Endodermal cell (in vitro differentiated cells): ENCODE measurements at regions not wholly inside any gene's neighbourhood (a gene's known extent, or its start where the extent isn't known, plus 50 kb on each side); places are given as distances from the start of the nearest gene placed in this dataset.

ENCODE experiments used
- DNase-seq: peaks from one replicate; pipeline ENCODE4 v3.0.0-alpha.2; 2017
- H3K27ac ChIP-seq: 2 replicates; pipeline ENCODE4 v1.5.1; 2013; ENCODE audit warnings: mild to moderate bottlenecking, low read depth, low read length, moderate library complexity
- H3K27me3 ChIP-seq: 2 replicates; pipeline ENCODE4 v1.6.1; 2013; ENCODE audit warnings: mild to moderate bottlenecking, low read length, moderate library complexity; ENCODE audit not compliant: insufficient read depth, control insufficient read depth, poor library complexity, severe bottlenecking
- H3K36me3 ChIP-seq: 2 replicates; pipeline ENCODE4 v1.7.0; 2013; ENCODE audit warnings: mild to moderate bottlenecking, low read length, moderate library complexity; ENCODE audit not compliant: control insufficient read depth, insufficient read depth
- H3K4me1 ChIP-seq: one replicate; pipeline ENCODE4 v1.7.0; 2013; ENCODE audit warnings: low read length; ENCODE audit not compliant: control insufficient read depth, insufficient read depth
- H3K4me3 ChIP-seq: 2 replicates; pipeline ENCODE4 v1.5.1; 2013; ENCODE audit warnings: mild to moderate bottlenecking, low read length, moderate library complexity
- H3K9ac ChIP-seq: 2 replicates; pipeline ENCODE4 v1.6.1; 2013; ENCODE audit warnings: mild to moderate bottlenecking, low read length, moderate library complexity; ENCODE audit not compliant: poor library complexity, severe bottlenecking; ENCODE audit errors: extremely low read depth
- H3K9me3 ChIP-seq: 2 replicates; pipeline ENCODE4 v1.6.1; 2013; ENCODE audit warnings: mild to moderate bottlenecking, low read length, moderate library complexity; ENCODE audit not compliant: control insufficient read depth
- H3K27ac Mint-ChIP-seq: 2 replicates; pipeline ENCODE4 v1.8.0; 2020; ENCODE audit warnings: mixed read lengths
- H3K27me3 Mint-ChIP-seq: 2 replicates; pipeline ENCODE4 v1.8.0; 2021; ENCODE audit warnings: mild to moderate bottlenecking, mixed read lengths; ENCODE audit not compliant: insufficient read depth
- H3K36me3 Mint-ChIP-seq: 2 replicates; pipeline ENCODE4 v1.8.0; 2020; ENCODE audit warnings: low read depth, mixed read lengths
- H3K4me1 Mint-ChIP-seq: 2 replicates; pipeline ENCODE4 v1.8.0; 2020; ENCODE audit warnings: mixed read lengths
- H3K4me3 Mint-ChIP-seq: 2 replicates; pipeline ENCODE4 v1.8.0; 2020; ENCODE audit warnings: mild to moderate bottlenecking, moderate library complexity, mixed read lengths
- H3K9me3 Mint-ChIP-seq: 2 replicates; pipeline ENCODE4 v1.8.0; 2020; ENCODE audit warnings: mild to moderate bottlenecking, mixed read lengths
- CTCF ChIP-seq: fragments of 200-600 bp; sonication (generic); conservative IDR thresholded peaks from 2 replicates; pipeline ENCODE4 v1.5.0; 2021; ENCODE audit warnings: antibody characterized with exemption, mild to moderate bottlenecking
- WGBS, 2 experiments: methylation state at CpG; one replicate each; pipeline versions ENCODE4 v1.1.5 to v1.1.7; 2013; ENCODE audit warnings: missing lambda C conversion rate in 2 of 2, mixed read lengths in 1 of 2; ENCODE audit not compliant: insufficient coverage in 1 of 2, insufficient read length in 1 of 2; 5-methylcytosine and 5-hydroxymethylcytosine counted together

DNA sequence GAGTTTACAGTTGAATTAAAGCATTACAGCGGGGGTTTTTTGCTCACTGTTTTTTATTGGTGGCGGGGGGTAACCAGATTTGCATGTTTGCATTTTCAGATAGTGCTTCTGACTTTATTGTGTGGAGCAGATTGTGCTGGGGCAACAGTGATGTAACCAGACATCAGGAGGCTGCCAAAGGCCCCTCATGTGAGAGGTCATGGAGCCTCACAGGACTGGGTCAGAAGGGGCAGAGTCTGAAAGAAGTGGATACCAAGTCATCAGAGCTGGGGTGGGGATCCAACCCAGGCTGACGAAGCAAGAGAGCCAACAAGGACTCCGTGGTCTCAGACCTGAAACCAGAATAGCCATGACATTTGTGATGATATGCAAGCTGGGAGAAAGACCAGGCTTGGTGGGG lies 259.4 kb upstream of the TAS2R1 start:
- no peaks in the 10 kb centered on the region for H3K27me3 Mint-ChIP-seq
- H3K4me1 ChIP-seq = no peaks in the 10 kb centered on the region
- H3K27ac Mint-ChIP-seq = no peak overlapping the region
- H3K9me3 ChIP-seq = peaks cover 13% of the 10 kb centered on the region
- H3K36me3 ChIP-seq = no peaks in the 10 kb centered on the region
- H3K4me1 Mint-ChIP-seq = peaks cover 28% of the 10 kb centered on the region
- no peak overlapping the region for H3K27ac ChIP-seq
- no peak overlapping the region for H3K4me3 Mint-ChIP-seq
- DNase-seq = no peak
- no peak overlapping the region for H3K4me3 ChIP-seq
- no peak overlapping the region for H3K9ac ChIP-seq
- H3K9me3 Mint-ChIP-seq = peaks cover 10% of the 10 kb centered on the region
- H3K27me3 ChIP-seq = no peaks in the 10 kb centered on the region
- no peaks in the 10 kb centered on the region for H3K36me3 Mint-ChIP-seq
- WGBS, 2 experiments = 96% methylated on average over 3 to 4 of the region's 4 CpGs
- no peak for TF ChIP-seq CTCF

DNA sequence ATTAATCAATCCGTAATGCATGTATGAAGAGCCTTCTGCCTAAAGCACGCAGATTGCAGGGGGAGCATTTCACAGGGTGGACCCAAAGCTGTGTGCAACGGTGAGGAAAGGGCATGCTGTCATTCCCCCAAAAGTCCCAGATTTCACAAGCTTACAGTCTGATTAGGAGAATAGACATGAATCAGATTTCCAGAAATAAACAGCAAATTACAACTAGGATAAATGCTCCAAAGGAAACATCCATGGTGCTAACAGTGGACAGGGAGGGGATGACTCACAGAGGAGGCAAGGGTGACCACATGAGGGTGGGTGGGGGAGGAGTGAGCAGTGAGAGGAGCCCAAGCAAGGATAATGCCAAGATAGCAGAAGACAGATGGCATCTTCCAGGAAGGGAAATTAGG lies 258.4 kb upstream of the TAS2R1 start:
- Histone ChIP-seq H3K27ac (no peak overlapping the region), H3K9me3 (peaks cover 7% of the 10 kb centered on the region), H3K9ac (no peak overlapping the region), H3K36me3 (no peaks in the 10 kb centered on the region), H3K4me1 (no peaks in the 10 kb centered on the region), H3K27me3 (no peaks in the 10 kb centered on the region), H3K4me3 (no peak overlapping the region)
- TF ChIP-seq CTCF = no peak
- Mint-ChIP-seq H3K36me3 (no peaks in the 10 kb centered on the region), H3K4me3 (no peak overlapping the region), H3K4me1 (peaks cover 28% of the 10 kb centered on the region), H3K9me3 (peaks cover under 1% of the 10 kb centered on the region), H3K27ac (no peak overlapping the region), H3K27me3 (no peaks in the 10 kb centered on the region)
- no peak for DNase-seq
- 92 to 100% methylated on average over 3 of the region's 3 CpGs for WGBS, 2 experiments

GRCh38 chr5:9885164-9885563 lies 255.0 kb upstream of the TAS2R1 start:
- peaks cover 5% of the 10 kb centered on the region for H3K4me1 ChIP-seq
- DNase-seq = no peak
- peaks cover 15% of the 10 kb centered on the region for H3K9me3 Mint-ChIP-seq
- H3K9me3 ChIP-seq = peaks cover 17% of the 10 kb centered on the region
- H3K36me3 Mint-ChIP-seq = no peaks in the 10 kb centered on the region
- no peak overlapping the region for H3K9ac ChIP-seq
- peaks cover 33% of the 10 kb centered on the region for H3K4me1 Mint-ChIP-seq
- no peaks in the 10 kb centered on the region for H3K36me3 ChIP-seq
- H3K27ac Mint-ChIP-seq = no peak overlapping the region
- H3K4me3 ChIP-seq = no peak overlapping the region
- no peak overlapping the region for H3K4me3 Mint-ChIP-seq
- no peak for TF ChIP-seq CTCF
- no peaks in the 10 kb centered on the region for H3K27me3 ChIP-seq
- H3K27me3 Mint-ChIP-seq = no peaks in the 10 kb centered on the region
- no peak overlapping the region for H3K27ac ChIP-seq
